ENCODE measurements at regions not wholly inside any gene's neighbourhood (a gene's known extent, or its start where the extent isn't known, plus 50 kb on each side); places are given as distances from the start of the nearest gene placed in this dataset.

DNA sequence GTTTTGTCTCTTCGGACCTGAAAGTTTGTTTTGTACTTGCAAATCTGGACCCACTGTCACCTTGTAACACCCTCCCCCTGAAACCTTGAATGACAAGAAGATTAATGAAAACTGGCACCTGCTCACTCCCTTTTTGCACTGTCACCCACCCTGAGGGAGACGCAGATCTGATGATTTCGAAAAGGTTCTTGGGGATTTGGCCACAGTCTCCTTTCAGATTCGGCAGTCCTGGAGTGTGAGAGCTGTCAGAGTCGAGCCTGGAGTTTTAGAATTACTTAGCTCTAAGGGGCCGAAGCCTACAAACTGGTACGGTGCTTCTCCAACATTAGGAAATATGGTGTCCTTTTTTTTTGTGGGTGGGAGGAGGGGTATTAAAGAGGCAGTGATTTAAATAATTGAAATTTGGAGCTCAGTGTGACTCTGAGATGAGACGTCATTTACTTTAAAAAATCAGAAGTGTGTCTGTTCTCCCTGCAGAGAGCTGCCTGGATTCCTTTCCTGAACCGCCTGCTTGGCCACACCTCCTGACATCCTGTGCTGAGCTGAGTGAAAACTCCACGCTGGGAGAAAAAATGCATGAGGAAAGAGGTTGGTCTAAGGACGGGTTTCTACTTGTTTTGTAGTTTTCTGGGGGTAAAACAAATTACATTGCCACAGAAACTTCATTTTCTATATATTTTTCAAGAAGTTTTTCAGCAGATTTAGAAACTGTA lies 447.0 kb upstream of the CDH4 start:
- POLR2A ChIA-PET (ENCODE audit: unreplicated experiment): no interaction called here
- Histone ChIP-seq H3K4me2 (ENCODE audit: low read depth, low read length) (no peak overlapping the region), H3K36me3 (ENCODE audit: control insufficient read depth, insufficient read depth, low read length) (no peaks in the 10 kb centered on the region), H3K14ac (replicated peaks; ENCODE audit: low read depth, low read length) (no peak overlapping the region), H2AK5ac (ENCODE audit: low read depth, low read length) (no peak overlapping the region), H3K27ac (ENCODE audit: insufficient read depth, low read length) (no peak overlapping the region), H3K4ac (ENCODE audit: low read depth, low read length) (no peak overlapping the region), H3K23ac (ENCODE audit: low read depth, low read length) (no peak overlapping the region), H4K5ac (ENCODE audit: low read depth, low read length) (no peak overlapping the region), H2AK9ac (replicated peaks; ENCODE audit: low read depth, low read length, poor library complexity) (no peak overlapping the region), H2BK20ac (ENCODE audit: low read depth, low read length) (no peak overlapping the region), H3K56ac (ENCODE audit: extremely low read depth, insufficient read depth, low read length) (no peak overlapping the region), H3K27me3 (ENCODE audit: control insufficient read depth, insufficient read depth, low read length) (no peaks in the 10 kb centered on the region), H2BK120ac (ENCODE audit: low read depth, low read length) (no peak overlapping the region), H3K9ac (ENCODE audit: low read depth, low read length) (no peak overlapping the region), H4K91ac (ENCODE audit: insufficient read depth, low read depth, low read length) (no peak overlapping the region), H2AFZ (replicated peaks; ENCODE audit: low read length, poor library complexity) (no peak overlapping the region), H3K9me1 (ENCODE audit: insufficient read depth, low read length) (no peaks in the 10 kb centered on the region), H3K9me3 (ENCODE audit: control insufficient read depth, insufficient read depth, low read length) (peaks cover 15% of the 10 kb centered on the region), H2BK5ac (ENCODE audit: low read depth, low read length, poor library complexity, severe bottlenecking) (no peak overlapping the region), H3K79me1 (ENCODE audit: low read depth in 1 of 2, low read length in 2 of 2) (no peaks in the 10 kb centered on the region), H4K20me1 (ENCODE audit: insufficient read depth, low read length) (no peaks in the 10 kb centered on the region), H2BK15ac (ENCODE audit: low read depth, low read length) (no peak overlapping the region), H3K18ac (ENCODE audit: low read depth, low read length) (no peak overlapping the region), H3K4me1 (ENCODE audit: control insufficient read depth, insufficient read depth, low read length) (no peaks in the 10 kb centered on the region), H3K4me3 (ENCODE audit: insufficient read depth, low read depth, low read length) (no peak overlapping the region), H4K8ac (ENCODE audit: low read depth in 2 of 2, low read length in 2 of 2) (no peak overlapping the region)
- BruUV-seq (replicated peaks): no TSS peak
- no peak for ATAC-seq (ENCODE audit: low read depth)
- intact Hi-C loops (cut with micrococcal nuclease) (no loop called here), dilution Hi-C loops (cut with HindIII; ENCODE audit: low sequenced_read_pairs, unreplicated experiment) (no loop called here), in situ Hi-C loops (cut with MboI; ENCODE audit: low sequenced_read_pairs) (no loop called here)
- TF ChIP-seq MXI1 (IDR thresholded peaks at IDR 0.05; ENCODE audit: borderline replicate concordance, low read depth, low read length) (no peak), MAFK (IDR thresholded peaks at IDR 0.05; ENCODE audit: low read depth, low read length) (no peak), RAD21 (IDR thresholded peaks at IDR 0.05; ENCODE audit: low read length) (no peak), BHLHE40 (IDR thresholded peaks at IDR 0.05; ENCODE audit: low read depth, low read length) (no peak), POLR2A (IDR thresholded peaks at IDR 0.05; ENCODE audit: low read depth, low read length) (no peak), FOS (IDR thresholded peaks at IDR 0.05; ENCODE audit: low read depth, low read length) (no peak), RFX5 (IDR thresholded peaks at IDR 0.05; ENCODE audit: low read depth, low read length) (no peak), SMC3 (IDR thresholded peaks at IDR 0.05; ENCODE audit: low read depth, low read length) (no peak), RCOR1 (IDR thresholded peaks at IDR 0.05; ENCODE audit: insufficient replicate concordance, low read length) (no peak), NFE2L2 (IDR thresholded peaks at IDR 0.05; ENCODE audit: low read depth, low read length) (no peak)
- TF ChIP-seq, protein P1, sequence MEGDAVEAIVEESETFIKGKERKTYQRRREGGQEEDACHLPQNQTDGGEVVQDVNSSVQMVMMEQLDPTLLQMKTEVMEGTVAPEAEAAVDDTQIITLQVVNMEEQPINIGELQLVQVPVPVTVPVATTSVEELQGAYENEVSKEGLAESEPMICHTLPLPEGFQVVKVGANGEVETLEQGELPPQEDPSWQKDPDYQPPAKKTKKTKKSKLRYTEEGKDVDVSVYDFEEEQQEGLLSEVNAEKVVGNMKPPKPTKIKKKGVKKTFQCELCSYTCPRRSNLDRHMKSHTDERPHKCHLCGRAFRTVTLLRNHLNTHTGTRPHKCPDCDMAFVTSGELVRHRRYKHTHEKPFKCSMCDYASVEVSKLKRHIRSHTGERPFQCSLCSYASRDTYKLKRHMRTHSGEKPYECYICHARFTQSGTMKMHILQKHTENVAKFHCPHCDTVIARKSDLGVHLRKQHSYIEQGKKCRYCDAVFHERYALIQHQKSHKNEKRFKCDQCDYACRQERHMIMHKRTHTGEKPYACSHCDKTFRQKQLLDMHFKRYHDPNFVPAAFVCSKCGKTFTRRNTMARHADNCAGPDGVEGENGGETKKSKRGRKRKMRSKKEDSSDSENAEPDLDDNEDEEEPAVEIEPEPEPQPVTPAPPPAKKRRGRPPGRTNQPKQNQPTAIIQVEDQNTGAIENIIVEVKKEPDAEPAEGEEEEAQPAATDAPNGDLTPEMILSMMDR (conservative IDR thresholded peaks at IDR 0.05; ENCODE audit: low read depth, low read length): no peak
- TF ChIP-seq, protein P2, sequence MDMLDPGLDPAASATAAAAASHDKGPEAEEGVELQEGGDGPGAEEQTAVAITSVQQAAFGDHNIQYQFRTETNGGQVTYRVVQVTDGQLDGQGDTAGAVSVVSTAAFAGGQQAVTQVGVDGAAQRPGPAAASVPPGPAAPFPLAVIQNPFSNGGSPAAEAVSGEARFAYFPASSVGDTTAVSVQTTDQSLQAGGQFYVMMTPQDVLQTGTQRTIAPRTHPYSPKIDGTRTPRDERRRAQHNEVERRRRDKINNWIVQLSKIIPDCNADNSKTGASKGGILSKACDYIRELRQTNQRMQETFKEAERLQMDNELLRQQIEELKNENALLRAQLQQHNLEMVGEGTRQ (IDR thresholded peaks at IDR 0.05; ENCODE audit: low read depth, low read length): no peak
- TF ChIP-seq, protein P3, sequence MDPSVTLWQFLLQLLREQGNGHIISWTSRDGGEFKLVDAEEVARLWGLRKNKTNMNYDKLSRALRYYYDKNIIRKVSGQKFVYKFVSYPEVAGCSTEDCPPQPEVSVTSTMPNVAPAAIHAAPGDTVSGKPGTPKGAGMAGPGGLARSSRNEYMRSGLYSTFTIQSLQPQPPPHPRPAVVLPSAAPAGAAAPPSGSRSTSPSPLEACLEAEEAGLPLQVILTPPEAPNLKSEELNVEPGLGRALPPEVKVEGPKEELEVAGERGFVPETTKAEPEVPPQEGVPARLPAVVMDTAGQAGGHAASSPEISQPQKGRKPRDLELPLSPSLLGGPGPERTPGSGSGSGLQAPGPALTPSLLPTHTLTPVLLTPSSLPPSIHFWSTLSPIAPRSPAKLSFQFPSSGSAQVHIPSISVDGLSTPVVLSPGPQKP (IDR thresholded peaks at IDR 0.05; ENCODE audit: borderline replicate concordance, low read depth, low read length): no peak
- CTCF ChIA-PET: no interaction called here
- 43% methylated on average over 4 of the region's 11 CpGs; no CpG with 5 or more reads in 1 of the 2 experiments for WGBS, 2 experiments (ENCODE audit: extremely low coverage in 2 of 2, insufficient read length in 1 of 2)
- no peak for DNase-seq
